ENCODE measurements at regions not wholly inside any gene's neighbourhood (a gene's known extent, or its start where the extent isn't known, plus 50 kb on each side); places are given as distances from the start of the nearest gene placed in this dataset.

DNA sequence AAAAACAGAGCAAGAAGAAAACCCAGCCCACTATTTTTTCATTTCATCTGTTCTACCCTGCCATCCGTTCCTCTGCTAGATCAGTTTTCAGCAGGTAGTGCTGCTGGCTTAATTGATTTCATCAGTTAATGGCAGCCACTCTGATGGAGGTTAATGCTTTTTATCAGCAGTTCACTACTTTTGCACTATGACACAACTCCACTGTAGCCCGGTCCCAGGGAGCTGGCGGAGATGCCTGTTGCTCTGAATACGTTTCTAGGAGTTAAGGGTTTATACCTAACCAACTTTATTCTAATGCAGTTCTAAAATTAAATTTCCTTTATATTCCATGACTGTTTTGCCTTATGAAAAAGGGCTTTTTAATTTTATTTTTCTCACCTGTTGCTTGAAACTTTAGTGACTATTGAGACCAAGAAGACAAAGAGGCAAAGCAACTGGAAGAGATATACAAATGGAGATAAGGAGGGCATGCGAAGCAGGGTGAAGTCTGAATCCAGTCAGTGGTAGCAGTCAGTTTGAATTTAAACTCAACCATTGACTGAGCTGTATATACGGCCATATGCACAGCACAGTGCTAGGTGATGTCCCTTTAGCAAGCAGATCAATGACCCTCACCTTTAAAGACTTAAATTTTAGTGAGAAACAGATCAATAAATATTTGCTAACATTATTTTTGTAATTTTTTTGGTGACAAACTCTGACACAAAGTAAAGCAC lies 477.9 kb downstream of the LMO4 start:
- no peak overlapping the region for H2AFZ ChIP-seq (ENCODE audit: low read length, unreplicated experiment)
- no peaks in the 10 kb centered on the region for H3K79me2 ChIP-seq (ENCODE audit: control insufficient read depth, insufficient read depth, low read length, unreplicated experiment)
- H3K27me3 ChIP-seq (ENCODE audit: insufficient read depth, low read length) = no peaks in the 10 kb centered on the region
- H3K27ac ChIP-seq (ENCODE audit: low read depth, low read length) = no peak overlapping the region
- no peaks in the 10 kb centered on the region for H3K4me1 ChIP-seq (ENCODE audit: control insufficient read depth, insufficient read depth, low read length, unreplicated experiment)
- H3K4me3 ChIP-seq (ENCODE audit: low read depth, low read length) = no peak overlapping the region
- H3K36me3 ChIP-seq (ENCODE audit: insufficient read depth, low read length) = no peaks in the 10 kb centered on the region

DNA sequence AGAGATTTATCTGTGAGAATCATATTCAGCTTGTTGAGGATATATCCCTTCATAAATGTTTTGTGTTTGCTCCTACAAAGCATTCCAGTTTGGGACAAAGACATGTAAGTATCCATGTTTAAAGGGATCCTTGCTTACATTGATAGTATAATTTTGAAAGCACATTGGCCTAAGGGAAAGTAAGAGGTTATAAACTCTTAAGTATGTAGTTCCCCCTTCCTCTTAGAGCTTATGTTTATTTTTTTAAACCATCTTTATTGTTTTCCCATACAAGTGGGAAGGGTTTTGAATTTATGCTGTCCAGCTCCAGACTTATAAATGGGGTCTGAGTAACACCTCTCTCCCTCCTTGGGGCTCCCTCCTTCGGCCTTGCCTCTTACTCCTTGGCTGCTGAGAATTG lies 481.5 kb downstream of the LMO4 start:
- Histone ChIP-seq H3K27me3 (ENCODE audit: insufficient read depth, low read length) (no peaks in the 10 kb centered on the region), H2AFZ (ENCODE audit: low read length, unreplicated experiment) (no peak overlapping the region), H3K79me2 (ENCODE audit: control insufficient read depth, insufficient read depth, low read length, unreplicated experiment) (no peaks in the 10 kb centered on the region), H3K4me1 (ENCODE audit: control insufficient read depth, insufficient read depth, low read length, unreplicated experiment) (no peaks in the 10 kb centered on the region), H3K36me3 (ENCODE audit: insufficient read depth, low read length) (no peaks in the 10 kb centered on the region), H3K27ac (ENCODE audit: low read depth, low read length) (no peak overlapping the region), H3K4me3 (ENCODE audit: low read depth, low read length) (no peak overlapping the region)

DNA sequence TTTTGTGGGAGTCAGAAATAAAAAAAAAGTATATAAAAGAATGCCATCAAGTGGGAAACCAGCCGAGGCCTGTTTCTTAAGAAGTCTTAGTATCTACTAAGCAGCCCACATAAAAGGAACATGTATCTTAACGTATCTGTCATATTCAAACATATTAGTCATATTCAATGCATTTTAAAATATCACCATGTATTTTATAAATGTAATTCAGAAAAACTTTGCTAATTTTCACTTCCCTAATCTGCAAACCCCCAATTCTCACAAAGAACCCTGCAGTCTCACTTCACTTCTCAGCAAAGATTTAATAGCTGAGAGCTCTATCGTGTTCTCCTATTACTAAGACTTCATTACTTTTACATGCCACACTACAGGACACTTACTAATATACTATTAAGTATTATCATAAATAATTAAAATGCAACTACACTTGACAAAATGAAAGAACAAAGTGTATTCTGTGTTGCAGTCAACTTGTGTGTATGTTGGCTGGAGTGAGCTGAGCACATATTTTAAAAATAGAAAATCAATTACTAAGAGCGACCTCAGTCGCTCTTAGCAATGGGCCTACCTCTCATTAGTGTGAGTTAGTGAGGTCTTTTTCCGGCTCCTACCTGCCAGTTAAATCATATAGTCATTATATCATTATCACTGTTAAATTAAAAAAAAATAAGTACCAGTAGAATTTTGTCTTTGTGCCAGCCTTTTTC lies 484.3 kb downstream of the LMO4 start:
- H3K36me3 ChIP-seq (ENCODE audit: insufficient read depth, low read length) = no peaks in the 10 kb centered on the region
- no peak overlapping the region for H2AFZ ChIP-seq (ENCODE audit: low read length, unreplicated experiment)
- no peaks in the 10 kb centered on the region for H3K79me2 ChIP-seq (ENCODE audit: control insufficient read depth, insufficient read depth, low read length, unreplicated experiment)
- no peak overlapping the region for H3K27ac ChIP-seq (ENCODE audit: low read depth, low read length)
- H3K4me1 ChIP-seq (ENCODE audit: control insufficient read depth, insufficient read depth, low read length, unreplicated experiment) = no peaks in the 10 kb centered on the region
- no peak overlapping the region for H3K4me3 ChIP-seq (ENCODE audit: low read depth, low read length)
- H3K27me3 ChIP-seq (ENCODE audit: insufficient read depth, low read length) = no peaks in the 10 kb centered on the region

DNA sequence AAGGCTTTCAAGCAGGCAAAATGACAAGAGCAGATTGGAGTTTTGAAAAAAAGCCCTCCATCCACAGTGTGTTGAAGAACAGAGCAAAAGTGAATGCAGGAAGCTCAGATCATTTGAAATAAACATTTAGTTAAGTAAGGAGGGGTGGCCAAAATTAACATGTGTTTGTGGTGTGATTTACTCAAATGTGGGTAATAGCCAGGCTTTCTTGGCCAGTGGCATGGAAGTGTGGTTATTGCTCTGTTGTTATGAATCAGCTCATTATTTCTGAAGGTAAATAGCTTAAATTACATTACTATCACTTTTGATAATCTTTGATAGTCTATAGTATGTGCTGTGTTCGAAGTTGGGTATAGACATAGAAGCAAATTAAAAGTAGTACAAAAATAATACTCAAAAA lies 485.9 kb downstream of the LMO4 start:
- Histone ChIP-seq H3K4me1 (ENCODE audit: control insufficient read depth, insufficient read depth, low read length, unreplicated experiment) (no peaks in the 10 kb centered on the region), H2AFZ (ENCODE audit: low read length, unreplicated experiment) (no peak overlapping the region), H3K27me3 (ENCODE audit: insufficient read depth, low read length) (no peaks in the 10 kb centered on the region), H3K4me3 (ENCODE audit: low read depth, low read length) (no peak overlapping the region), H3K79me2 (ENCODE audit: control insufficient read depth, insufficient read depth, low read length, unreplicated experiment) (no peaks in the 10 kb centered on the region), H3K36me3 (ENCODE audit: insufficient read depth, low read length) (no peaks in the 10 kb centered on the region), H3K27ac (ENCODE audit: low read depth, low read length) (no peak overlapping the region)

DNA sequence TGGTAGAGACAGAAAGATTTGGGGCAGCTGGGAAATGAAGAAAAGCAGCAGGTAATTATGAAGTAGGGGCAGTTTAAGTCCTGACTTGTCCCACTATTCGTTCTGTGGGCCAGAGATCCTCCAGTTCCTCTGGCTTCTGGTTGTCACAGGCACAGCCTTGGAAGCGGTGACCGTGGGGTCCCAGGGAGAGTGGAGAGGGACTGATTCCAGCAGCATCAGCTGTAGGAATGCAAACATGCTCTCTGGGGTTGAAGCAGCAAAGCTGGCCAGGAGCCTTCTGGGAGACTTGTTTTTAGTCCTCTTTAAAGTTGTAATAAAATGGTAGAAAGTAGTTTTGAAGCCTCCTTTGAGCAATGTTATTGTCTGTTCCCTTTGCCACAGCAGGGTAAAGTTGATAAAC lies 488.0 kb downstream of the LMO4 start:
- Histone ChIP-seq H3K79me2 (ENCODE audit: control insufficient read depth, insufficient read depth, low read length, unreplicated experiment) (no peaks in the 10 kb centered on the region), H3K36me3 (ENCODE audit: insufficient read depth, low read length) (no peaks in the 10 kb centered on the region), H2AFZ (ENCODE audit: low read length, unreplicated experiment) (no peak overlapping the region), H3K27ac (ENCODE audit: low read depth, low read length) (no peak overlapping the region), H3K4me3 (ENCODE audit: low read depth, low read length) (no peak overlapping the region), H3K4me1 (ENCODE audit: control insufficient read depth, insufficient read depth, low read length, unreplicated experiment) (no peaks in the 10 kb centered on the region), H3K27me3 (ENCODE audit: insufficient read depth, low read length) (no peaks in the 10 kb centered on the region)

DNA sequence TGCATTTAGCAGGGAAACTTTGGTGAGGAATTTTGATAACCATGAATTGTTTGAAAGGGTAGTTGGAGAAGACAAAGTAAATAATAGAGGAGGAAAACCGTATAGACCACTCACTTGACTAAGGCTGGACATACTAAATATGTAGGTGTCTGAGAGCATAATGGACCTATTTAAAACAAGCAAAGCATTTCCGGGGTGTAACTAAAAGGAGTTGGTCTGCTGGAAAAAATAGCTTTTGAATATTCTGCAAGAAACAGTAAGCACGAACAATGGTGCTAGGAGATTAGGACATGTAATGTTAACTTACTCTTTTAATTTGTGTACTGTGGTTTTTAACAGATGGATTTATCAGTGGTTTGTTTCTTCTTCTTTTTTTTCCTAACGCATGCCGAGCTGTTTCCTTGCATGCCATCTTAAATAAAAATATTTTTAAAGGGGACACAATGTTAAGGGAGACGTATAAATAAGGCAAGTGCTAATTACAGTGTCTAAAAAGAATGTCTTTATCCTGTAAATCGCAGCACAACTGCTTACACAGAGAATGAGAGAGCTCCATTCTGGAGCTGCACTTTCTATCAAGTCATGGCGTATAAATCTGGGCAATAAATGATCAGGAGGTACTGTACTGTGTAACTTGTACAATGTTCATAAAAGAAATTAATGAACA lies 492.1 kb downstream of the LMO4 start:
- Histone ChIP-seq H2AFZ (ENCODE audit: low read length, unreplicated experiment) (no peak overlapping the region), H3K4me1 (ENCODE audit: control insufficient read depth, insufficient read depth, low read length, unreplicated experiment) (no peaks in the 10 kb centered on the region), H3K36me3 (ENCODE audit: insufficient read depth, low read length) (no peaks in the 10 kb centered on the region), H3K27ac (ENCODE audit: low read depth, low read length) (no peak overlapping the region), H3K4me3 (ENCODE audit: low read depth, low read length) (no peak overlapping the region), H3K27me3 (ENCODE audit: insufficient read depth, low read length) (no peaks in the 10 kb centered on the region), H3K79me2 (ENCODE audit: control insufficient read depth, insufficient read depth, low read length, unreplicated experiment) (no peaks in the 10 kb centered on the region)

DNA sequence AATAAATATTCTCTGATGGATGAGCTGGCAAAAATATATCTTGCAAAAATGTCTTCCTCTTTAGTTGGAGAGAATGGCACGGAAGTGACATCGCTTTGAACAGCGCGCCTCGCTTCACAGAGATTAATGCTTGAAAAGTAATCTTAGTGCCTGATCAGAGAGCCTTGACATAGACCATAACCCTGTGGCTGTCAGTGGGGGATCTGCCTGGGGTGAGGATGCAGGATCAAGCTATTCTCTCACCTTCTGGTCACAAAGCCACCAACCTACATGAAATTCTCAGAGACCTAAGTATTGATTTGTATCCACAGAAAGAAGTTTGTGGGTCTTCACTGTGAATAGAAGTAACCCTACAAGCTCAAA lies 492.6 kb downstream of the LMO4 start:
- Histone ChIP-seq H2AFZ (ENCODE audit: low read length, unreplicated experiment) (no peak overlapping the region), H3K27ac (ENCODE audit: low read depth, low read length) (no peak overlapping the region), H3K27me3 (ENCODE audit: insufficient read depth, low read length) (no peaks in the 10 kb centered on the region), H3K79me2 (ENCODE audit: control insufficient read depth, insufficient read depth, low read length, unreplicated experiment) (no peaks in the 10 kb centered on the region), H3K4me3 (ENCODE audit: low read depth, low read length) (no peak overlapping the region), H3K36me3 (ENCODE audit: insufficient read depth, low read length) (peaks cover 2% of the 10 kb centered on the region; the same call in 1 of the 2 replicates), H3K4me1 (ENCODE audit: control insufficient read depth, insufficient read depth, low read length, unreplicated experiment) (peaks cover 1% of the 10 kb centered on the region)

DNA sequence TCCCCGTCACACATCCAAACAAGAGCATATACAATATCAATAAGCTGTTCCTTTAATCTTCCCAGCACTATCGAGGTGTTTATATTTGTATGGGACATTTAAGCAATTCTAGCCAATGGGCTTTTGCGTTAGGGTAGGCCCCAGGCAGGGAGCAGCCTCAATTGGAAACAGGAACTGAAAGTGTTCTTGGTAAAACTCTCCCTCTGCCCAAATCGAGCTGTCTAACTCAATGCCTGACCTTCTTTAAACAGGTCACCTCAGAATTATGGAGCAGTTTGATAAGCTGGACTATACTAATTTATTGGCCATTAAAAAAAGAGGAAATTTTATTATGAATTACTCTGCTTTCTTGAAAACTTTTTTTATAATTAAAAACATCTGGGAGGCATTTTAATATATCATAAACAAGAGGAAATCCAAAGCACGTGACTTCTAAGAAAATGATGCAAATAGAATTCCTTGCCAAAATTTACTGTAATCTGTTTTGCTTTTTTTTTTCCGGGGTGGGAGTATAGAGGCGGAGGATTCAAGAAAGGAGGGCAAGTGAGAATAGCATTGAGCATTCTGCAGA lies 498.1 kb downstream of the LMO4 start:
- H3K36me3 ChIP-seq (ENCODE audit: insufficient read depth, low read length) = peaks cover 4% of the 10 kb centered on the region; the same call in 1 of the 2 replicates
- H3K27ac ChIP-seq (ENCODE audit: low read depth, low read length) = no peak overlapping the region
- H3K4me3 ChIP-seq (ENCODE audit: low read depth, low read length) = peak overlapping the region; percentile 3
- no peaks in the 10 kb centered on the region for H3K79me2 ChIP-seq (ENCODE audit: control insufficient read depth, insufficient read depth, low read length, unreplicated experiment)
- H3K4me1 ChIP-seq (ENCODE audit: control insufficient read depth, insufficient read depth, low read length, unreplicated experiment) = peaks cover 3% of the 10 kb centered on the region
- peak overlapping the region; percentile 90 for H2AFZ ChIP-seq (ENCODE audit: low read length, unreplicated experiment)
- H3K27me3 ChIP-seq (ENCODE audit: insufficient read depth, low read length) = no peaks in the 10 kb centered on the region

DNA sequence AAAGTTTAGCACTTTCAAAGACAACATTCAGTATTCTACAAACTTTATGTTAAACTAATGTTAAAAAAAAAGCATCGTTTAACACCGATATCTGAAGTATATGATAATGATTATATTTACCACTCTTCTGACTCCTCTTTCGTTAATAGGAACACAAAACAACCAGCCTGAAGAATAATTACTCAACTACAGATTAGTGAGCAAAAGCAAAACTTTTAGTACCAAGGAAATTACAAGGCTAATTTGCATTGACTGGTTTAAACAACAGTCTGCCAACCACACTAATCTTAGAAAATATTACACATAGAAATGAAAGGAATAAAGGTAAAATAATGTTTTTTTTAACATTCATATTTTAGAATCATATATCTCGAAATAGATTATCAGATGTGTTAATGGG lies 500.7 kb downstream of the LMO4 start:
- Histone ChIP-seq H3K27ac (ENCODE audit: low read depth, low read length) (no peak overlapping the region), H3K4me3 (ENCODE audit: low read depth, low read length) (no peak overlapping the region), H2AFZ (ENCODE audit: low read length, unreplicated experiment) (no peak overlapping the region), H3K36me3 (ENCODE audit: insufficient read depth, low read length) (peaks cover 4% of the 10 kb centered on the region; the same call in 1 of the 2 replicates), H3K79me2 (ENCODE audit: control insufficient read depth, insufficient read depth, low read length, unreplicated experiment) (no peaks in the 10 kb centered on the region), H3K4me1 (ENCODE audit: control insufficient read depth, insufficient read depth, low read length, unreplicated experiment) (peaks cover 15% of the 10 kb centered on the region), H3K27me3 (ENCODE audit: insufficient read depth, low read length) (no peaks in the 10 kb centered on the region)

DNA sequence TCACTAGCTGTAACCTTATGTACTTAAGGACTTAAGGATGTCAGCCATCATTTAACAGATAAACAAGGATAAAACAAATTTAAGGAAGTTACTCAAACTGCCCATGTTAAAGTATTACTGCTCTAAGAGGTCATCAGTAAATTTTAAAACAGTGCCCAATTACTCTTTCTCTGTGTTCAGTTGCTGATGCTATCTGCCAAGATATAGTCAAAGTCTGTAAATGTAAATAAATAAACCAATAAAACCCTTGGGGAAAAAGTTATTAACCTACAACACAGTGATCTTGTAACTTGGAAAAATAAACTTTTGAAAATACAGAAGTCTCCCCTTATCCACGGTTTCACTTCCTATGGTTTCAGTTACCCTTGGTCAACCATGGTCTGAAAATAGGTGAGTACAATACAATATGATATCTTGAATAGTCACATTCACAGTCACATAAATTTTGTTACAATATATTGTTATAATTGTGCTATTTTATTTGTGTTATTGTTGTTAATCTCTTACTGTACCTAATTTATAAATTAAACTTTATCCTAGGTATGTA lies 501.8 kb downstream of the LMO4 start:
- no peaks in the 10 kb centered on the region for H3K79me2 ChIP-seq (ENCODE audit: control insufficient read depth, insufficient read depth, low read length, unreplicated experiment)
- no peaks in the 10 kb centered on the region for H3K27me3 ChIP-seq (ENCODE audit: insufficient read depth, low read length)
- H3K4me3 ChIP-seq (ENCODE audit: low read depth, low read length) = no peak overlapping the region
- peaks cover 4% of the 10 kb centered on the region; the same call in 1 of the 2 replicates for H3K36me3 ChIP-seq (ENCODE audit: insufficient read depth, low read length)
- H3K27ac ChIP-seq (ENCODE audit: low read depth, low read length) = no peak overlapping the region
- H3K4me1 ChIP-seq (ENCODE audit: control insufficient read depth, insufficient read depth, low read length, unreplicated experiment) = peaks cover 15% of the 10 kb centered on the region
- H2AFZ ChIP-seq (ENCODE audit: low read length, unreplicated experiment) = no peak overlapping the region
